ENCODE measurements at regions not wholly inside any gene's neighbourhood (a gene's known extent, or its start where the extent isn't known, plus 50 kb on each side); places are given as distances from the start of the nearest gene placed in this dataset.

GRCh38 chr4:97038146-97038516 is 1105.1 kb downstream of the STPG2 start:
- TF ChIP-seq CTCF (IDR thresholded peaks at IDR 0.05) (no peak), POLR2A (IDR thresholded peaks at IDR 0.05) (no peak), EP300 (IDR thresholded peaks at IDR 0.05; ENCODE audit: low read depth) (no peak)

Measured in transverse colon (tissue), 3 donors.